ENCODE measurements at regions not wholly inside any gene's neighbourhood (a gene's known extent, or its start where the extent isn't known, plus 50 kb on each side); places are given as distances from the start of the nearest gene placed in this dataset.

DNA sequence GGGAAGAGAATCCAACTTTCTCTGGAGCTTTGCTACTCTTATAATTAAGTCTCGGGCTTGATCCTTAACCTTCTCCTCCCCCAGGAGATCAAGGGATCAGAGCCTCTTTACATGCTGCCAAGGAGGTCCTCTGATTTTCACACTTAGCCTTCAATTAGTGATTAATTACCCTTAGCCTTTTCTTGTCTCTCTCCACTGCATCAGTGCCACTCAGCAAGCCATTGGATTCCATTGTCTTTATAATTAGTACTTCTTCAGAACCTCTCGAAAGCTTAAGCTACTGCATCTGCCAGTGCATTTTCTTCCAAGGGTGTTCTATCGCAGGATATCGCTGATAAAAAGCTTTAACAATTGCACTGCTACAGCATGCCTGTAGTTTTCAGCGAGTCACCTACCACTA is 477.0 kb upstream of the MEIS1 start:
- no peak overlapping the region for H3K27ac ChIP-seq
- TF ChIP-seq ZFX (IDR thresholded peaks at IDR 0.05; ENCODE audit: borderline replicate concordance): no peak

DNA sequence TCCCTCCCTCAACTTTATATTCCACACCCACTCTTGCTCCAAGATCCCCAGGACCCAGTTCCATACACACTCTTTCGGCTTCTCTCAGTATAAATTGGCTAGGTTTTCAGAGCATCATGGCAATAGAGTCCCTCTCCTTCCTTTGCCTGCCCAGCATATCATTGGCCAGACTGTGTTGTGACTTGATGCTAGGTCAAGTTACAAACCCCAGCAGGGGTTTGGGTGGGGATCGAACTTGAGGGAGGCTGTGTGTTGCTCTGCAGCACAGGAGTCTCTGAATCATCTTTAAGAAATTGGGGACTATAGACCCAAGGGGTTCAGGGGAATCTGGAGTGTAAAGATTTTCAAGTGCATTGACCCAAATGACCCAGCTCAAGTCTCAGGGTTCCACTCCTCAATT is 477.5 kb upstream of the MEIS1 start:
- TF ChIP-seq ZFX (IDR thresholded peaks at IDR 0.05; ENCODE audit: borderline replicate concordance): no peak
- TF ChIP-seq, protein P1, sequence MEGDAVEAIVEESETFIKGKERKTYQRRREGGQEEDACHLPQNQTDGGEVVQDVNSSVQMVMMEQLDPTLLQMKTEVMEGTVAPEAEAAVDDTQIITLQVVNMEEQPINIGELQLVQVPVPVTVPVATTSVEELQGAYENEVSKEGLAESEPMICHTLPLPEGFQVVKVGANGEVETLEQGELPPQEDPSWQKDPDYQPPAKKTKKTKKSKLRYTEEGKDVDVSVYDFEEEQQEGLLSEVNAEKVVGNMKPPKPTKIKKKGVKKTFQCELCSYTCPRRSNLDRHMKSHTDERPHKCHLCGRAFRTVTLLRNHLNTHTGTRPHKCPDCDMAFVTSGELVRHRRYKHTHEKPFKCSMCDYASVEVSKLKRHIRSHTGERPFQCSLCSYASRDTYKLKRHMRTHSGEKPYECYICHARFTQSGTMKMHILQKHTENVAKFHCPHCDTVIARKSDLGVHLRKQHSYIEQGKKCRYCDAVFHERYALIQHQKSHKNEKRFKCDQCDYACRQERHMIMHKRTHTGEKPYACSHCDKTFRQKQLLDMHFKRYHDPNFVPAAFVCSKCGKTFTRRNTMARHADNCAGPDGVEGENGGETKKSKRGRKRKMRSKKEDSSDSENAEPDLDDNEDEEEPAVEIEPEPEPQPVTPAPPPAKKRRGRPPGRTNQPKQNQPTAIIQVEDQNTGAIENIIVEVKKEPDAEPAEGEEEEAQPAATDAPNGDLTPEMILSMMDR (IDR thresholded peaks at IDR 0.05): no peak
- no peak overlapping the region for H3K27ac ChIP-seq

DNA sequence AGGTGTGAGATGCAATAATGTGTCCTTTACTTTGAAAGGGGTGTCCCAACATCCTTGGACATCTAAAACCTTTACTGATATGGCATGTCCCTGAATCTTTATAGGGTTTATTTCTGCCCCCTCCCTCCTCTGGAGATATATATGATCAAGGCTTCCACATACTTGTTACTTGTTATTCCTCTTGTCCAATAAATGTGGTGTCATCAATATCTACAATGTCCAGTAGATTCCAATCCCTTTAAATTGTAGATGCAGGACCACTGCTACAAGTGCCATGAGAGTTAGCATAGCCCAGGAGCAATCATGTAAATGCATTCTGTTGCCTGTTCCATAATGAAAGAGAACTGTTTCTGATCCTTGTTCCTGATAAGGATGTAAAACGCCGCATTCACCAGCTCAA is 479.7 kb upstream of the MEIS1 start:
- no peak overlapping the region for H3K27ac ChIP-seq
- TF ChIP-seq, protein P1 (IDR thresholded peaks at IDR 0.05): no peak
- TF ChIP-seq ZFX (IDR thresholded peaks at IDR 0.05; ENCODE audit: borderline replicate concordance): no peak

DNA sequence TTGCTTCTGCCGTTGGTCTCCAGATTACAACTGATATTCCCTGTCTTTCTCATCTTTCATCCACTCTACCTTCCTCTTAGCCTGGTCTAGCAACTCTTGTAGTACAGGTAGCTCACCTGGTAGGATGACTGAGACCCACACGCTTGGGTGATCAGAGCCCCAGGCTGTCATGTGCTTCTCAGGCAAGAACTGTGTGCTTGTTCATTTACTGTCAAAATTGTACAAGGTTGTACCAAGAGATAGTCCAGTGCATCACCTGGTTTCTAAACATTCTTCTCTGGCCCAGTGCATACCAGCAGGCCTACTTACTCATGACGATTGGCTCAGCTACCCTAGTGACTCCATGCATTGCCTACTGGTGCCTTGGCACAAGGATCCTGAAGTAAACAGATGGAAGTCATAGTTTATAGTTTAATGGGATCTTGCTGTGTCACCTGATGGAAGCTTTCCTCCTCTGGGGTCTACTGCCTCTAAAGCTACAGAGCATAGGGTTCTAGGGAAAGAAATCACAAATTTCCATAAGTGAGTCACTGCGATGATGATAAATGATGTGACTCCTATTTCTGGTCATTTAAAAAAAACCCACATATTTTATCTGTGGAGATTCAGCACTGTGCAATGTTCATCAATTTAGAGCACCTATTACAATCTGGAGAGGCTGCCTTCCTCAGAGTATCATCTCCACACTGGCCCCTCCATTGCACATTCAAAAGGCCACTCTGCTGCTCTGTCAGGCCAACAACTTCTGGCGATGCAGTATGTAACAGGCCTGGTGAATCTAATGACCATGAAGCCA is 481.8 kb upstream of the MEIS1 start:
- no peak overlapping the region for H3K27ac ChIP-seq
- TF ChIP-seq ZFX (IDR thresholded peaks at IDR 0.05; ENCODE audit: borderline replicate concordance): no peak

DNA sequence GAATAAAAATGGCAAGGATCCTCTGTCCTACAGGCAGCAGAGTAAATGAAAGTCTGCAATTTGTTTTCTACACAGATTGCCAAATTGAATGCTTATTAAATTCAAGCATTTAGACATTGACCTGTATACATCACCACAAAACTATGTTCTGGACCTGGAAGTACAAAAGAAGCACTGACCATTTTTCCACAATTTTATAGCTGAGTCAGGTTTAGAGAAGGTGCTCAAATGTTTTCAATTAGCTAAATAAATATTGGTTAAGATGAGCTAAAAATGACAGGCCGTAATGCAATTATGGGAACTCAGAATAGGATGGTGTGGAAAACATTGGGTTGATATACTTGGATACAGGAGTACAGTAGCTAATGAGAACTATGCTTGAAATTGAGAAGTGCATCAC is 490.7 kb upstream of the MEIS1 start:
- no peak overlapping the region for H3K27ac ChIP-seq
- TF ChIP-seq, protein P1 (IDR thresholded peaks at IDR 0.05): no peak
- TF ChIP-seq ZFX (IDR thresholded peaks at IDR 0.05; ENCODE audit: borderline replicate concordance): no peak

DNA sequence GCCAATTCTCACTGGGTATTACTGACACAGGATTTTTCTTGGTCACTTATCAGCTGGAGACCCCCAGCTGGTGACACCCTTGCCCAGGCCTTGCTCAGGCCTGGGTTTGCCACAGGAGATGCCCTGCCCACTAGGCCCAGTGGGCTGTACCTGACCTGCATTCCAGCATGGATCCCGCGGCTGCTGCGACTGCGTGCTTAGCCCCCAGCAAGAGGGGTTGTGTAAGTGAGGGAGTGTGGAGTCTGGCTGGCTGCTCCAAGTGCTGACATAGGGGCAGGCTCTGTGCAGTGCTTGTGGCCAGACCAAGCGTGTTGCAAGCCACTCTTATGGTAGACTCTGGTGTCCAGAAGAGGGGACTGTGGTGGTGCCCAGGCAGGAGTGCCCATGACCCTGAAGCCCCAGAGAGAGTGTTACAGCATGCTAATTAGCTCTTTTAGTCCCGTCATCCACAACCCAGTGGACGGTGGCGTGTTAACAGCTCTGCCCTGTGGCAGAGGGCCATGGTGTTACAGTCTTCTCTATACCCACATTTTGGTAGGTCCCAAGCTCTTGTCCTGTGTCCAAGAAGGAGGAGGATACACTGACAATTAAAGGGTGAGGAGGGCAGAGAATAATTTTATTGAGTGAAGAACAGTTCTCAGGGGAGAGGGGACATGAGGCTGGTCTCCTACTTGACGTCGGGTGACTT is 491.7 kb upstream of the MEIS1 start:
- no peak overlapping the region for H3K27ac ChIP-seq
- TF ChIP-seq, protein P1 (IDR thresholded peaks at IDR 0.05): no peak
- TF ChIP-seq ZFX (IDR thresholded peaks at IDR 0.05; ENCODE audit: borderline replicate concordance): no peak

DNA sequence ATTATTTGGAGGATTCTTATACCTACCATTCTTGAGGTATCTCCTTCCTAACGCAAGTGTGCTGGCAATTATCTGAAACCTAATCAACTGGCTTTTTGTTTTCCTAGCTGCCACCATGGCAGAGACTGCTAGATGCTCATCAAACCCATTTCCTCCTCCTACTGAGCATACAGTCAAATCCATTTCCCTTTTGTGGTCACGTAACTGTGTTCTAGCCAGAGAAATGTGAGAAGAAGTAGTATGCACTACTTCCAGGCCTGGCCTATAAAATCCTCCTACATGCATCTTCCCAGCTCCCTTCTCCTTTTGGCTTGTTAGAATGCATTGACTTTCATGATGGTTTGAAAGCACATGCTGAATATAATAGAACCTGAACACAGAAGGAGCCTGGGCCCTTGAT is 494.1 kb upstream of the MEIS1 start:
- TF ChIP-seq, protein P1 (IDR thresholded peaks at IDR 0.05): no peak
- TF ChIP-seq ZFX (IDR thresholded peaks at IDR 0.05; ENCODE audit: borderline replicate concordance): no peak

DNA sequence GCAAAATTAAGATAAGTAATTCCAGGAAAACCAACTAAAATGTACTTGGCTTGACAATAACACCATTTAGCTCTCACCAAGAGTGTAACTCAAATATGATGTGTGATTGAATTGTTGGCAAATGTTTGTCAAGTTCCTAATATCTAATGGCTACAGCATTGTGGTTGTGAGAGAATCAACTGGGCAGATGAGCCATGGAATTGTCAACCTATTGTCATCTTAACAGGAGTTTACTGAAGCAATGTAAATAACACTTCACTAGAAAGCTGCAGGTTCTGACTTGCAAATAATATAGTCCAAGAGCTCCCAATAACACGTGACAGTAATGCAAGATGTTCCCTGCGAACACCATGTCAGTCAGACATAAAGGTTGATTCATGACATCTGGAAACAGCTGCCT is 495.2 kb upstream of the MEIS1 start:
- no peak for TF ChIP-seq ZFX (IDR thresholded peaks at IDR 0.05; ENCODE audit: borderline replicate concordance)
- TF ChIP-seq, protein P1 (IDR thresholded peaks at IDR 0.05): no peak
- H3K27ac ChIP-seq: no peak overlapping the region

More for the DNA sequence above, 494.1 kb upstream of the MEIS1 start:
- H3K27ac ChIP-seq: no peak overlapping the region
